ENCODE measurements at regions not wholly inside any gene's neighbourhood (a gene's known extent, or its start where the extent isn't known, plus 50 kb on each side); places are given as distances from the start of the nearest gene placed in this dataset.
"Not testable (repeated sequence)": the region's sequence is repeated elsewhere in the genome, so short reads cannot be mapped to it uniquely, and the experiment has no call there.

DNA sequence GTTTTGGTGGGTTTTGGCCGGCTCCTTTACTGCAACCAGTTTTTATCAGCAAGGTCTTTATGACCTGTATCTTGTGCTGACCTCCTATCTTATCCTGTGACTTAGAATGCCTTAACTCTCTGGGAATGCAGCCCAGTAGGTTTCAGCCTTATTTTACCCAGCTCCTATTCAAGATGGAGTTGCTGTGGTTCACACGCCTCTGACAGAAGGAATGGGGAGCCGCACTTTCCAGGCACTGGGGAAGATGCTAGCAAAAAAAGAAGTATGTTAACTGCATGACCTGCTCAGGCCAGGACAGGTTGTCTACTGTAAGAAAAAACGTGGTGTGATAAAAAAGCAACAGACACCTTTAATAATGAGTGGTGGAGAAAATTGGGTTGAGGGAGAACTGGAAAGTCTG, 112.2 kb upstream of the OR9Q1 start:
- not testable (repeated sequence) for TF ChIP-seq SIN3A (IDR thresholded peaks at IDR 0.05; ENCODE audit: borderline replicate concordance, insufficient read depth, low read depth, low read length); POLR2AphosphoS5 (IDR thresholded peaks at IDR 0.05; ENCODE audit: low read depth, low read length); TCF7L2 (IDR thresholded peaks at IDR 0.05; ENCODE audit: low read depth, low read length); REST (IDR thresholded peaks at IDR 0.05; ENCODE audit: insufficient read depth in 1 of 2, low read depth in 2 of 2, low read length in 1 of 2)
- TF ChIP-seq, protein P1, sequence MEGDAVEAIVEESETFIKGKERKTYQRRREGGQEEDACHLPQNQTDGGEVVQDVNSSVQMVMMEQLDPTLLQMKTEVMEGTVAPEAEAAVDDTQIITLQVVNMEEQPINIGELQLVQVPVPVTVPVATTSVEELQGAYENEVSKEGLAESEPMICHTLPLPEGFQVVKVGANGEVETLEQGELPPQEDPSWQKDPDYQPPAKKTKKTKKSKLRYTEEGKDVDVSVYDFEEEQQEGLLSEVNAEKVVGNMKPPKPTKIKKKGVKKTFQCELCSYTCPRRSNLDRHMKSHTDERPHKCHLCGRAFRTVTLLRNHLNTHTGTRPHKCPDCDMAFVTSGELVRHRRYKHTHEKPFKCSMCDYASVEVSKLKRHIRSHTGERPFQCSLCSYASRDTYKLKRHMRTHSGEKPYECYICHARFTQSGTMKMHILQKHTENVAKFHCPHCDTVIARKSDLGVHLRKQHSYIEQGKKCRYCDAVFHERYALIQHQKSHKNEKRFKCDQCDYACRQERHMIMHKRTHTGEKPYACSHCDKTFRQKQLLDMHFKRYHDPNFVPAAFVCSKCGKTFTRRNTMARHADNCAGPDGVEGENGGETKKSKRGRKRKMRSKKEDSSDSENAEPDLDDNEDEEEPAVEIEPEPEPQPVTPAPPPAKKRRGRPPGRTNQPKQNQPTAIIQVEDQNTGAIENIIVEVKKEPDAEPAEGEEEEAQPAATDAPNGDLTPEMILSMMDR (IDR thresholded peaks at IDR 0.05), result not testable (repeated sequence)

All from Panc1 (cell line).